ENCODE measurements at regions not wholly inside any gene's neighbourhood (a gene's known extent, or its start where the extent isn't known, plus 50 kb on each side); places are given as distances from the start of the nearest gene placed in this dataset.
A peak's percentile ranks its signal among the peaks of the same experiment; 100 is the strongest.
"Not testable (repeated sequence)": the region's sequence is repeated elsewhere in the genome, so short reads cannot be mapped to it uniquely, and the experiment has no call there.

- Histone ChIP-seq H3K9ac (ENCODE audit: low read length) (no peak overlapping the region), H3K36me3 (ENCODE audit: control insufficient read depth, insufficient read depth, low read length, severe bottlenecking) (no peaks in the 10 kb centered on the region), H3K4me3 (ENCODE audit: low read length) (no peak overlapping the region), H3K4me1 (ENCODE audit: control insufficient read depth, insufficient read depth, low read length) (no peaks in the 10 kb centered on the region), H3K9me3 (ENCODE audit: control insufficient read depth, low read length) (no peaks in the 10 kb centered on the region), H3K27me3 (replicated peaks; ENCODE audit: control insufficient read depth, insufficient read depth, low read length) (no peaks in the 10 kb centered on the region)
- DNase-seq (ENCODE audit: low read depth), result no peak
Observed at GRCh38 chr3:17825298-17825697, 82.9 kb upstream of the TBC1D5 start.

GRCh38 chr3:17823816-17824215, 81.4 kb upstream of the TBC1D5 start:
- DNase-seq (ENCODE audit: low read depth), result no peak

GRCh38 chr3:17823036-17823435, 80.6 kb upstream of the TBC1D5 start:
- H3K4me1 ChIP-seq (ENCODE audit: control insufficient read depth, insufficient read depth, low read length), result no peaks in the 10 kb centered on the region
- H3K36me3 ChIP-seq (ENCODE audit: control insufficient read depth, insufficient read depth, low read length, severe bottlenecking), result no peaks in the 10 kb centered on the region
- DNase-seq (ENCODE audit: low read depth), result no peak
- no peaks in the 10 kb centered on the region for H3K9me3 ChIP-seq (ENCODE audit: control insufficient read depth, low read length)
- H3K9ac ChIP-seq (ENCODE audit: low read length), result no peak overlapping the region
- H3K4me3 ChIP-seq (ENCODE audit: low read length), result no peak overlapping the region
- no peaks in the 10 kb centered on the region for H3K27me3 ChIP-seq (replicated peaks; ENCODE audit: control insufficient read depth, insufficient read depth, low read length)

More at GRCh38 chr3:17823816-17824215, 81.4 kb upstream of the TBC1D5 start:
- Histone ChIP-seq H3K9me3 (ENCODE audit: control insufficient read depth, low read length) (no peaks in the 10 kb centered on the region), H3K4me3 (ENCODE audit: low read length) (no peak overlapping the region), H3K4me1 (ENCODE audit: control insufficient read depth, insufficient read depth, low read length) (no peaks in the 10 kb centered on the region), H3K27me3 (replicated peaks; ENCODE audit: control insufficient read depth, insufficient read depth, low read length) (no peaks in the 10 kb centered on the region), H3K36me3 (ENCODE audit: control insufficient read depth, insufficient read depth, low read length, severe bottlenecking) (no peaks in the 10 kb centered on the region), H3K9ac (ENCODE audit: low read length) (no peak overlapping the region)

GRCh38 chr3:17820704-17821103, 78.3 kb upstream of the TBC1D5 start:
- no peaks in the 10 kb centered on the region for H3K36me3 ChIP-seq (ENCODE audit: control insufficient read depth, insufficient read depth, low read length, severe bottlenecking)
- DNase-seq (ENCODE audit: low read depth), result no peak
- no peaks in the 10 kb centered on the region for H3K27me3 ChIP-seq (replicated peaks; ENCODE audit: control insufficient read depth, insufficient read depth, low read length)
- H3K4me1 ChIP-seq (ENCODE audit: control insufficient read depth, insufficient read depth, low read length), result no peaks in the 10 kb centered on the region
- no peak overlapping the region for H3K9ac ChIP-seq (ENCODE audit: low read length)
- H3K4me3 ChIP-seq (ENCODE audit: low read length), result no peak overlapping the region
- no peaks in the 10 kb centered on the region for H3K9me3 ChIP-seq (ENCODE audit: control insufficient read depth, low read length)

- no peaks in the 10 kb centered on the region for H3K9me3 ChIP-seq (ENCODE audit: control insufficient read depth, low read length)
- no peak for DNase-seq (ENCODE audit: low read depth)
Observed at GRCh38 chr3:17820275-17820674, 77.8 kb upstream of the TBC1D5 start.

GRCh38 chr3:17817973-17818372, 75.5 kb upstream of the TBC1D5 start:
- H3K4me3 ChIP-seq (ENCODE audit: low read length); H3K9me3 ChIP-seq (ENCODE audit: control insufficient read depth, low read length); H3K9ac ChIP-seq (ENCODE audit: low read length); H3K36me3 ChIP-seq (ENCODE audit: control insufficient read depth, insufficient read depth, low read length, severe bottlenecking); H3K27me3 ChIP-seq (replicated peaks; ENCODE audit: control insufficient read depth, insufficient read depth, low read length); DNase-seq (ENCODE audit: low read depth); H3K4me1 ChIP-seq (ENCODE audit: control insufficient read depth, insufficient read depth, low read length): not testable (repeated sequence)

More at GRCh38 chr3:17820275-17820674, 77.8 kb upstream of the TBC1D5 start:
- no peaks in the 10 kb centered on the region for H3K27me3 ChIP-seq (replicated peaks; ENCODE audit: control insufficient read depth, insufficient read depth, low read length)
- H3K9ac ChIP-seq (ENCODE audit: low read length), result no peak overlapping the region
- H3K4me3 ChIP-seq (ENCODE audit: low read length), result no peak overlapping the region
- H3K4me1 ChIP-seq (ENCODE audit: control insufficient read depth, insufficient read depth, low read length), result no peaks in the 10 kb centered on the region
- H3K36me3 ChIP-seq (ENCODE audit: control insufficient read depth, insufficient read depth, low read length, severe bottlenecking), result no peaks in the 10 kb centered on the region

GRCh38 chr3:17817545-17817944, 75.1 kb upstream of the TBC1D5 start:
- H3K9me3 ChIP-seq (ENCODE audit: control insufficient read depth, low read length), result no peaks in the 10 kb centered on the region
- H3K27me3 ChIP-seq (replicated peaks; ENCODE audit: control insufficient read depth, insufficient read depth, low read length), result no peaks in the 10 kb centered on the region
- no peaks in the 10 kb centered on the region for H3K36me3 ChIP-seq (ENCODE audit: control insufficient read depth, insufficient read depth, low read length, severe bottlenecking)

GRCh38 chr3:17816839-17817238, 74.4 kb upstream of the TBC1D5 start:
- H3K4me3 ChIP-seq (ENCODE audit: low read length); DNase-seq (ENCODE audit: low read depth); H3K9me3 ChIP-seq (ENCODE audit: control insufficient read depth, low read length); H3K27me3 ChIP-seq (replicated peaks; ENCODE audit: control insufficient read depth, insufficient read depth, low read length); H3K9ac ChIP-seq (ENCODE audit: low read length); H3K36me3 ChIP-seq (ENCODE audit: control insufficient read depth, insufficient read depth, low read length, severe bottlenecking); H3K4me1 ChIP-seq (ENCODE audit: control insufficient read depth, insufficient read depth, low read length): not testable (repeated sequence)

More at GRCh38 chr3:17817545-17817944, 75.1 kb upstream of the TBC1D5 start:
- no peak for DNase-seq (ENCODE audit: low read depth)
- Histone ChIP-seq H3K9ac (ENCODE audit: low read length) (no peak overlapping the region), H3K4me3 (ENCODE audit: low read length) (no peak overlapping the region), H3K4me1 (ENCODE audit: control insufficient read depth, insufficient read depth, low read length) (no peaks in the 10 kb centered on the region)

GRCh38 chr3:17812328-17812727, 69.9 kb upstream of the TBC1D5 start:
- DNase-seq (ENCODE audit: low read depth); H3K4me1 ChIP-seq (ENCODE audit: control insufficient read depth, insufficient read depth, low read length); H3K4me3 ChIP-seq (ENCODE audit: low read length); H3K9me3 ChIP-seq (ENCODE audit: control insufficient read depth, low read length); H3K36me3 ChIP-seq (ENCODE audit: control insufficient read depth, insufficient read depth, low read length, severe bottlenecking); H3K27me3 ChIP-seq (replicated peaks; ENCODE audit: control insufficient read depth, insufficient read depth, low read length); H3K9ac ChIP-seq (ENCODE audit: low read length): not testable (repeated sequence)

- Histone ChIP-seq H3K27me3 (replicated peaks; ENCODE audit: control insufficient read depth, insufficient read depth, low read length) (no peaks in the 10 kb centered on the region), H3K4me3 (ENCODE audit: low read length) (no peak overlapping the region)
- DNase-seq (ENCODE audit: low read depth), result no peak
Observed at GRCh38 chr3:17811646-17812045, 69.2 kb upstream of the TBC1D5 start.

GRCh38 chr3:17810759-17811158, 68.3 kb upstream of the TBC1D5 start:
- Histone ChIP-seq H3K27me3 (replicated peaks; ENCODE audit: control insufficient read depth, insufficient read depth, low read length) (no peaks in the 10 kb centered on the region), H3K4me3 (ENCODE audit: low read length) (no peak overlapping the region), H3K36me3 (ENCODE audit: control insufficient read depth, insufficient read depth, low read length, severe bottlenecking) (no peaks in the 10 kb centered on the region), H3K4me1 (ENCODE audit: control insufficient read depth, insufficient read depth, low read length) (peaks cover 3% of the 10 kb centered on the region), H3K9me3 (ENCODE audit: control insufficient read depth, low read length) (no peaks in the 10 kb centered on the region), H3K9ac (ENCODE audit: low read length) (no peak overlapping the region)
- peak; percentile 46 for DNase-seq (ENCODE audit: low read depth)

More at GRCh38 chr3:17811646-17812045, 69.2 kb upstream of the TBC1D5 start:
- Histone ChIP-seq H3K9me3 (ENCODE audit: control insufficient read depth, low read length) (no peaks in the 10 kb centered on the region), H3K9ac (ENCODE audit: low read length) (no peak overlapping the region), H3K36me3 (ENCODE audit: control insufficient read depth, insufficient read depth, low read length, severe bottlenecking) (no peaks in the 10 kb centered on the region), H3K4me1 (ENCODE audit: control insufficient read depth, insufficient read depth, low read length) (peaks cover 3% of the 10 kb centered on the region)

- Histone ChIP-seq H3K36me3 (ENCODE audit: control insufficient read depth, insufficient read depth, low read length, severe bottlenecking) (no peaks in the 10 kb centered on the region), H3K9me3 (ENCODE audit: control insufficient read depth, low read length) (no peaks in the 10 kb centered on the region), H3K9ac (ENCODE audit: low read length) (no peak overlapping the region), H3K4me1 (ENCODE audit: control insufficient read depth, insufficient read depth, low read length) (peaks cover 3% of the 10 kb centered on the region), H3K4me3 (ENCODE audit: low read length) (no peak overlapping the region), H3K27me3 (replicated peaks; ENCODE audit: control insufficient read depth, insufficient read depth, low read length) (no peaks in the 10 kb centered on the region)
- DNase-seq (ENCODE audit: low read depth), result peak; percentile 40
Observed at GRCh38 chr3:17808994-17809393, 66.6 kb upstream of the TBC1D5 start.

All from adipocyte (in vitro differentiated cells).